AG04450 (cell line): ENCODE measurements at regions not wholly inside any gene's neighbourhood (a gene's known extent, or its start where the extent isn't known, plus 50 kb on each side); places are given as distances from the start of the nearest gene placed in this dataset.

Source experiments
- CTCF ChIA-PET: fragments of 300-600, 350-600 bp; formaldehyde crosslinking; extraction: SDS; loops from one replicate; lab custom pipeline; 2022; ENCODE audit warnings: antibody characterized with exemption, inconsistent platforms; lab: Charles Lee
- POLR2A ChIA-PET: fragments of 350-600 bp; formaldehyde crosslinking; extraction: SDS; loops from one replicate; lab custom pipeline; 2021; ENCODE audit warnings: antibody characterized with exemption, inconsistent platforms; lab: Yijun Ruan, JAX
- DNase-seq: peaks from one replicate; pipeline ENCODE4 v3.0.0-alpha.2; 2011; ENCODE audit warnings: low read depth, low spot score
- H3K27ac ChIP-seq: one replicate; pipeline ENCODE4 v1.5.1; 2012; ENCODE audit warnings: low read depth, low read length, control low read depth
- H3K27me3 ChIP-seq: one replicate; pipeline ENCODE4 v1.6.0; 2012; ENCODE audit warnings: low read length; ENCODE audit not compliant: control insufficient read depth, insufficient read depth
- H3K4me3 ChIP-seq: 2 replicates; pipeline ENCODE4 v1.5.1; 2011; ENCODE audit warnings: mild to moderate bottlenecking, low read depth, low read length, control low read depth
- H3K9me3 ChIP-seq: 2 replicates; pipeline ENCODE4 v1.5.1; 2012; ENCODE audit warnings: low read length; ENCODE audit not compliant: control insufficient read depth, insufficient read depth
- TF ChIP-seq, protein P1 (sequence below): IDR thresholded peaks from 2 replicates; pipeline ENCODE4 v1.5.1; 2011; ENCODE audit warnings: low read depth, low read length, control low read depth, inconsistent platforms

DNA sequence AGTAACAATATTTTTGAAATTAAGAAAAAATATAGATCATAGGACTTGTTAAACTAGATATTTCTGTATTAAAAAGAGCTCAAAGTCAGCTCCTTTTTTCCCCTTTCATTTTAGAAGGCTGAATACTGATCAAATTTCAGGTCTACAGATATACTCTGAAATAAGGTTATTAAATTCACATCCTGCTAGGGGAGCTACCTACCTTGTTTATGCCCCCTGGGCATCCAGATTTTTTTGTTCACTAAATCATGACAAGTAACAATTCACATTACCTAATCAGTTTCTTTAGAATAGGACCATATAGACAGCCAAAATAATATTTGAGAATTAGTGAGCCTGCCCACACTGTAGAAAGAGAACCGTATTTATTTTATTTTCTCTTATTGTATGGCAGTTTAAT lies 276.2 kb downstream of the USP25 start:
- H3K27ac ChIP-seq: no peak overlapping the region
- no peak overlapping the region for H3K4me3 ChIP-seq
- CTCF ChIA-PET: interaction anchor here (0.7 to 1.4 kb wide), 5 partner anchors 76 to 524 kb away, joined by 3 to 8 read pairs (median 4); no protein-coding TSS in a partner anchor
- POLR2A ChIA-PET: interaction anchor here (0.6 kb wide), 1 partner anchor 363 kb away, joined by 3 read pairs; no protein-coding TSS in a partner anchor
- no peak for DNase-seq
- H3K27me3 ChIP-seq: no peaks in the 10 kb centered on the region
- H3K9me3 ChIP-seq: no peaks in the 10 kb centered on the region
- TF ChIP-seq, protein P1, sequence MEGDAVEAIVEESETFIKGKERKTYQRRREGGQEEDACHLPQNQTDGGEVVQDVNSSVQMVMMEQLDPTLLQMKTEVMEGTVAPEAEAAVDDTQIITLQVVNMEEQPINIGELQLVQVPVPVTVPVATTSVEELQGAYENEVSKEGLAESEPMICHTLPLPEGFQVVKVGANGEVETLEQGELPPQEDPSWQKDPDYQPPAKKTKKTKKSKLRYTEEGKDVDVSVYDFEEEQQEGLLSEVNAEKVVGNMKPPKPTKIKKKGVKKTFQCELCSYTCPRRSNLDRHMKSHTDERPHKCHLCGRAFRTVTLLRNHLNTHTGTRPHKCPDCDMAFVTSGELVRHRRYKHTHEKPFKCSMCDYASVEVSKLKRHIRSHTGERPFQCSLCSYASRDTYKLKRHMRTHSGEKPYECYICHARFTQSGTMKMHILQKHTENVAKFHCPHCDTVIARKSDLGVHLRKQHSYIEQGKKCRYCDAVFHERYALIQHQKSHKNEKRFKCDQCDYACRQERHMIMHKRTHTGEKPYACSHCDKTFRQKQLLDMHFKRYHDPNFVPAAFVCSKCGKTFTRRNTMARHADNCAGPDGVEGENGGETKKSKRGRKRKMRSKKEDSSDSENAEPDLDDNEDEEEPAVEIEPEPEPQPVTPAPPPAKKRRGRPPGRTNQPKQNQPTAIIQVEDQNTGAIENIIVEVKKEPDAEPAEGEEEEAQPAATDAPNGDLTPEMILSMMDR: no peak

DNA sequence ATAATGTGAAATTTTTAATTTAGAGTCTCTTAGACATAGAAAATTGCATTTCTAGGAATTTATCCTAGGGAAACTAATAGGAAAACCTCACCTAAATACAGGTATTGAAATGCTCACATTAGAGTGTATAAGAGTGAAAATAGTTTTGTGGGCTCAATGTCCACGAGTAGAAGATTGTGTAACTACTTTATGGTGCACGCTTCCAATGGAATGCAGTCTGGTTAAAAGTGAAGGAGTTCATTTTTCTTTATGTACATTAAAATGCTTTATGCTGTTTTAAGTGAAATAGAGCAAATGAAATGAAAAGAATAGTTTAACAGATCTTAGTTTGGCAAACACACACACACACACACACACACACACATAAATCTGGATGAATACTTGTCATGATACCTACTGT lies 278.2 kb downstream of the USP25 start:
- POLR2A ChIA-PET: no interaction called here

DNA sequence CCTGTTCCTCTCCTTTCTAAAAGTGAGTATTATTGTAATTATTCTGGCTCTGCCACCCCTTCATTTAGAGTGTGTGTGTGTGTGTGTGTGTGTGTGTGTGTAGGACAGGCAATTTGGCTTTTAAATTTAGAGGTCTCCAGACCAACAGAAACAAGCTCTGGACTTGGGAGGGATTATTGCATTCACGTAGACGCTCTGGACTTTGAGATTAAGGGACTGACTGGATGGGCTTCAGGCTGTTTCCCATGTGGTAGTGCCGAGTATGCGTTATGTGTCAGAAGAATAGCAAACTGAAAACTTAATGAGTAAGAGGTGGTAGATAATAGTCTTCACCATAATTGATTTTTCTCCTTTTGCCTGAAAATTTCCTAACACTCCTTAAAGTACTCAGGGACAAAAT lies 281.9 kb downstream of the USP25 start:
- POLR2A ChIA-PET: no interaction called here

More for the DNA sequence above, 278.2 kb downstream of the USP25 start:
- CTCF ChIA-PET: no interaction called here
- H3K9me3 ChIP-seq: no peaks in the 10 kb centered on the region
- H3K27me3 ChIP-seq: no peaks in the 10 kb centered on the region
- no peak overlapping the region for H3K27ac ChIP-seq
- H3K4me3 ChIP-seq: no peak overlapping the region
- no peak for DNase-seq
- TF ChIP-seq, protein P1: no peak

DNA sequence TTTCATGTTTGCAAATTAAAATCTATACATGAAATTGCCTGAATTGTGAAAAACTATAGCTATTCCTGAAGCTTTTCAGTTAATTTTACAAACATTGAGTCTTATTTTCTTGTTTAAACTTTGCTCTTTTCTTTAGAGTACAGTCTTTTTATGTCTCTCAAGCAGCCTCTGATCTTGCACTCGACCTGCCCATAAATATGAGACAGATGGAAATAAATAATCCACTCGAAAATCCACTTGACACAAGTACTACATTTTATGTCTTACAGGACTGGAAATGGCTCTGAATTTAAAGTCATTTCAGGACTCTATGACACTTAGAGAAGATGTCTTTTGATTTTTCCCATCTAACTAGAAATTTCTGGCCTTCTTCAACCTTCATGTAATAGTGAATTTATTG lies 283.8 kb downstream of the USP25 start:
- TF ChIP-seq, protein P1: no peak
- no peak overlapping the region for H3K27ac ChIP-seq
- DNase-seq: no peak
- ChIA-PET POLR2A (no interaction called here), CTCF (no interaction called here)
- H3K27me3 ChIP-seq: no peaks in the 10 kb centered on the region
- no peaks in the 10 kb centered on the region for H3K9me3 ChIP-seq
- no peak overlapping the region for H3K4me3 ChIP-seq

More for the DNA sequence above, 281.9 kb downstream of the USP25 start:
- DNase-seq: no peak
- Histone ChIP-seq H3K27me3 (no peaks in the 10 kb centered on the region), H3K4me3 (no peak overlapping the region), H3K9me3 (no peaks in the 10 kb centered on the region), H3K27ac (no peak overlapping the region)
- TF ChIP-seq, protein P1: no peak
- CTCF ChIA-PET: interaction anchor here (1.2 to 1.3 kb wide), 2 partner anchors 9 to 10 kb away, joined by 3 to 4 read pairs; no protein-coding TSS in a partner anchor

DNA sequence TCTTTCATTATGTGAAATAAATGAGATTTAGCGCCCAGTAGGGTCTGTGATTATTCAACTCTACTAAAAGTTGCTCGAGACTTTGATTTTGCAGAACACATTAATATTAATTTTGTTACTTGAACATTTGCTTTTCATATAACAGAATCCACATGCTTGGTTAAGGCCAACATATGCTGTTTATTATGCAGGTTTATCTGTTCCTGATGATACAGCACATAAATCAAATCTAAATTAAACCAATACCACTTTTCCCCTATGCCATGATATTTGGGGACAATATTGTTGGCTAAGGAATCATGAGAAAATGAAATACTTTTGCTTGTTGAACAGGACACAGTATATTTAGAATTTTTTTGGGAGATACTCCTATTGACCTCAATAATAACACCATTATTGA lies 291.1 kb downstream of the USP25 start:
- CTCF ChIA-PET: interaction anchor here (1.7 kb wide), 1 partner anchor 8 kb away, joined by 4 read pairs; no protein-coding TSS in a partner anchor
- no peak for DNase-seq

More for the DNA sequence above, 291.1 kb downstream of the USP25 start:
- Histone ChIP-seq H3K27me3 (no peaks in the 10 kb centered on the region), H3K27ac (no peak overlapping the region), H3K9me3 (no peaks in the 10 kb centered on the region), H3K4me3 (no peak overlapping the region)
- TF ChIP-seq, protein P1: no peak
- POLR2A ChIA-PET: no interaction called here
